H1 (cell line): ENCODE measurements at regions not wholly inside any gene's neighbourhood (a gene's known extent, or its start where the extent isn't known, plus 50 kb on each side); places are given as distances from the start of the nearest gene placed in this dataset.

ENCODE experiments used
- BCL11A ChIP-seq, 2 experiments: IDR thresholded peaks; one replicate each; pipeline ENCODE4 v1.6.1; 2011; ENCODE audit warnings: low read depth in 2 of 2, low read length in 2 of 2, mild to moderate bottlenecking in 2 of 2
- BRCA1 ChIP-seq: IDR thresholded peaks from 2 replicates; pipeline ENCODE4 v1.6.1; 2012; ENCODE audit warnings: low read depth, low read length, improper control_type of control experiment
- CREB1 ChIP-seq: IDR thresholded peaks from 2 replicates; pipeline ENCODE4 v1.6.1; 2012; ENCODE audit warnings: inconsistent platforms
- E2F6 ChIP-seq: IDR thresholded peaks from 2 replicates; pipeline ENCODE4 v1.6.1; 2012; ENCODE audit warnings: inconsistent platforms
- SIN3A ChIP-seq, 2 experiments: IDR thresholded peaks in 1 of 2; conservative IDR thresholded peaks in 1 of 2; 2 replicates each; pipeline ENCODE4 v1.6.1; 2011 to 2012; ENCODE audit warnings: low read length in 2 of 2, improper control_type of control experiment in 1 of 2, low read depth in 1 of 2, mild to moderate bottlenecking in 1 of 2

GRCh38 chr14:28603606-28604005 lies 163.0 kb upstream of the FOXG1 start (continued):
- TF ChIP-seq E2F6: no peak
- TF ChIP-seq BCL11A (IDR thresholded peaks at IDR 0.05; ENCODE audit: low read depth in 2 of 2, low read length in 2 of 2): no peak
- TF ChIP-seq CREB1: no peak
- TF ChIP-seq BRCA1: no peak
- TF ChIP-seq SIN3A (conservative IDR thresholded peaks at IDR 0.05 in 1 of 2, IDR thresholded peaks at IDR 0.05 in 1 of 2; ENCODE audit: low read depth in 1 of 2, low read length in 2 of 2): no peak
